ENCODE measurements at regions not wholly inside any gene's neighbourhood (a gene's known extent, or its start where the extent isn't known, plus 50 kb on each side); places are given as distances from the start of the nearest gene placed in this dataset.

DNA sequence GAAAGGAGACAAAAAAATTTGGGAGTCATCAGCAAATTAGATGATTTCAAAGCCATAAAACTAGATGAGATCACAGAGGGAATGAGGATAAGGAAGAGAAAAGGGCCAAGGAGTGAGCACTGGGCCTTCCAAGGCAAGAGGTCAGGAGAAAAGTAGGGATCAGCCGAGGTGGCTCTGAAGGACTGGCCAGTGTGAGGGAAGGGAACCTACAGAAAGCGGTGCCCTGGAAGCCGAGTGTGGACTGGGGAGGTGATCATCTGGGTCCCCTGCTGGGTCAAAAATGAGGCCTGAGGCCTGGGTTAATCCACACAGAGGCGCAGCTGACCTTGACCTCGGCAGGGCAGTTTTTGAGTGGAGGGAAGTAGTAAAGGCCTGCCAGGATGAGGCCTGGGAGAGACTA, 133.8 kb downstream of the SMIM20 start:
- TF ChIP-seq, protein P1, sequence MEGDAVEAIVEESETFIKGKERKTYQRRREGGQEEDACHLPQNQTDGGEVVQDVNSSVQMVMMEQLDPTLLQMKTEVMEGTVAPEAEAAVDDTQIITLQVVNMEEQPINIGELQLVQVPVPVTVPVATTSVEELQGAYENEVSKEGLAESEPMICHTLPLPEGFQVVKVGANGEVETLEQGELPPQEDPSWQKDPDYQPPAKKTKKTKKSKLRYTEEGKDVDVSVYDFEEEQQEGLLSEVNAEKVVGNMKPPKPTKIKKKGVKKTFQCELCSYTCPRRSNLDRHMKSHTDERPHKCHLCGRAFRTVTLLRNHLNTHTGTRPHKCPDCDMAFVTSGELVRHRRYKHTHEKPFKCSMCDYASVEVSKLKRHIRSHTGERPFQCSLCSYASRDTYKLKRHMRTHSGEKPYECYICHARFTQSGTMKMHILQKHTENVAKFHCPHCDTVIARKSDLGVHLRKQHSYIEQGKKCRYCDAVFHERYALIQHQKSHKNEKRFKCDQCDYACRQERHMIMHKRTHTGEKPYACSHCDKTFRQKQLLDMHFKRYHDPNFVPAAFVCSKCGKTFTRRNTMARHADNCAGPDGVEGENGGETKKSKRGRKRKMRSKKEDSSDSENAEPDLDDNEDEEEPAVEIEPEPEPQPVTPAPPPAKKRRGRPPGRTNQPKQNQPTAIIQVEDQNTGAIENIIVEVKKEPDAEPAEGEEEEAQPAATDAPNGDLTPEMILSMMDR (IDR thresholded peaks at IDR 0.05; ENCODE audit: control extremely low read depth in 1 of 3, insufficient read depth in 1 of 3, low read depth in 1 of 3, low read length in 3 of 3) = no peak
- TF ChIP-seq SRF (IDR thresholded peaks at IDR 0.05; ENCODE audit: low read depth, low read length) (no peak), SP1 (IDR thresholded peaks at IDR 0.05; ENCODE audit: low read depth, low read length) (no peak), JUN (IDR thresholded peaks at IDR 0.05; ENCODE audit: low read depth, low read length) (no peak), CBX8 (IDR thresholded peaks at IDR 0.05; ENCODE audit: borderline replicate concordance, low read depth, low read length) (no peak), CHD1 (IDR thresholded peaks at IDR 0.05; ENCODE audit: low read depth, low read length) (no peak), TCF12 (IDR thresholded peaks at IDR 0.05; ENCODE audit: low read depth, low read length) (no peak)

All from H1 (cell line).